Lower leg skin (tissue), 4 donors: ENCODE measurements at regions not wholly inside any gene's neighbourhood (a gene's known extent, or its start where the extent isn't known, plus 50 kb on each side); places are given as distances from the start of the nearest gene placed in this dataset.

ENCODE experiments used
- DNase-seq, 2 donors: peaks; one replicate each; pipeline ENCODE4 v3.0.0-alpha.2; 2019; ENCODE audit warnings: low spot score in 2 of 2
- H3K4me3 ChIP-seq: fragments of 200-600 bp; sonication (generic); 2 replicates; pipeline ENCODE4 v1.5.1; 2017; ENCODE audit warnings: mild to moderate bottlenecking, low read depth; ENCODE audit not compliant: poor library complexity, severe bottlenecking
- CTCF ChIP-seq, 3 donors: fragments of 450-650 bp; IDR thresholded peaks; one replicate each; pipeline ENCODE4 v1.5.1; 2016; ENCODE audit warnings: antibody characterized with exemption in 3 of 3, mild to moderate bottlenecking in 3 of 3, moderate library complexity in 2 of 3
- POLR2A ChIP-seq, 2 donors: fragments of 450-650 bp; IDR thresholded peaks; one replicate each; pipeline ENCODE4 v1.6.1; 2016 to 2017; ENCODE audit warnings: antibody characterized with exemption in 2 of 2, mild to moderate bottlenecking in 1 of 2, moderate library complexity in 1 of 2
- WGBS, 2 donors: methylation state at CpG; one replicate each; pipeline ENCODE4 v1.1.5; 2018; 5-methylcytosine and 5-hydroxymethylcytosine counted together
- intact Hi-C: fragments of 100-400 bp; cut with DNase I; formaldehyde crosslinking; loops from one replicate; pipeline ENCODE4 v1.15.0; 2023; ENCODE audit warnings: low total_unique reads

GRCh38 chr13:78028960-78029359 lies 110.3 kb upstream of the EDNRB start:
- H3K4me3 ChIP-seq: no peak overlapping the region
- intact Hi-C loops: no loop called here
- no peak for DNase-seq
- 94 to 97% methylated on average over 1 of the region's 1 CpG for WGBS, 2 donors
- TF ChIP-seq CTCF (IDR thresholded peaks at IDR 0.05) (no peak), POLR2A (IDR thresholded peaks at IDR 0.05) (no peak)

- DNase-seq: no peak
- intact Hi-C loops: no loop called here
- TF ChIP-seq CTCF (IDR thresholded peaks at IDR 0.05) (no peak), POLR2A (IDR thresholded peaks at IDR 0.05) (no peak)
- H3K4me3 ChIP-seq: no peak overlapping the region
These were observed 106.4 kb upstream of the EDNRB start for GRCh38 chr13:78024996-78025395.

GRCh38 chr13:78022164-78022877 lies 103.7 kb upstream of the EDNRB start:
- H3K4me3 ChIP-seq: no peak overlapping the region
- intact Hi-C loops: no loop called here
- WGBS, 2 donors: 76 to 79% methylated on average over 2 of the region's 2 CpGs
- peak in 1 of 2 donors; percentile 32 for DNase-seq
- no peak for TF ChIP-seq CTCF (IDR thresholded peaks at IDR 0.05)
- TF ChIP-seq POLR2A (IDR thresholded peaks at IDR 0.05): no peak

- TF ChIP-seq CTCF (IDR thresholded peaks at IDR 0.05) (no peak), POLR2A (IDR thresholded peaks at IDR 0.05) (no peak)
- H3K4me3 ChIP-seq: no peak overlapping the region
- WGBS, 2 donors: 38 to 43% methylated on average over 7 of the region's 7 CpGs
- no peak for DNase-seq
- intact Hi-C loops: no loop called here
These were observed 102.2 kb upstream of the EDNRB start for GRCh38 chr13:78020861-78021260.

- no peak for TF ChIP-seq CTCF (IDR thresholded peaks at IDR 0.05)
- H3K4me3 ChIP-seq: no peak overlapping the region
- DNase-seq: no peak
- intact Hi-C loops: no loop called here
- 74 to 84% methylated on average over 3 of the region's 3 CpGs for WGBS, 2 donors
These were observed 97.2 kb upstream of the EDNRB start for GRCh38 chr13:78015782-78016181.

GRCh38 chr13:78012046-78012445 lies 93.4 kb upstream of the EDNRB start:
- DNase-seq: no peak
- no peak overlapping the region for H3K4me3 ChIP-seq
- WGBS, 2 donors: 68 to 75% methylated on average over 2 of the region's 2 CpGs
- TF ChIP-seq CTCF (IDR thresholded peaks at IDR 0.05) (no peak), POLR2A (IDR thresholded peaks at IDR 0.05) (no peak)
- intact Hi-C loops: no loop called here
